Trophoblast cell (in vitro differentiated cells and primary cell): ENCODE measurements at regions not wholly inside any gene's neighbourhood (a gene's known extent, or its start where the extent isn't known, plus 50 kb on each side); places are given as distances from the start of the nearest gene placed in this dataset.

Experiments used
- DNase-seq, 2 donors: peaks; one replicate each; pipeline ENCODE4 v3.0.0-alpha.2; 2016
- H2AFZ ChIP-seq: 2 replicates; pipeline ENCODE4 v1.6.1; 2013; ENCODE audit warnings: low read length, moderate library complexity, mild to moderate bottlenecking; ENCODE audit not compliant: insufficient read depth, poor library complexity
- H2AK5ac ChIP-seq: 2 replicates; pipeline ENCODE4 v1.6.1; 2013; ENCODE audit warnings: mild to moderate bottlenecking, low read length
- H2BK120ac ChIP-seq: 2 replicates; pipeline ENCODE4 v1.6.1; 2013; ENCODE audit warnings: low read length, mild to moderate bottlenecking, moderate library complexity; ENCODE audit not compliant: insufficient read depth, poor library complexity
- H2BK12ac ChIP-seq: 2 replicates; pipeline ENCODE4 v1.6.1; 2013; ENCODE audit warnings: mild to moderate bottlenecking, low read length, moderate library complexity
- H2BK5ac ChIP-seq: 2 replicates; pipeline ENCODE4 v1.6.1; 2013; ENCODE audit warnings: low read length, low read depth, moderate library complexity, mild to moderate bottlenecking; ENCODE audit not compliant: poor library complexity
- H3K14ac ChIP-seq: 2 replicates; pipeline ENCODE4 v1.6.1; 2013; ENCODE audit warnings: mild to moderate bottlenecking, low read length
- H3K18ac ChIP-seq: 2 replicates; pipeline ENCODE4 v1.6.1; 2013; ENCODE audit warnings: mild to moderate bottlenecking, low read length
- H3K23ac ChIP-seq: 2 replicates; pipeline ENCODE4 v1.6.1; 2013; ENCODE audit warnings: low read length
- H3K27ac ChIP-seq: 2 replicates; pipeline ENCODE4 v1.5.1; 2013; ENCODE audit warnings: low read depth, mild to moderate bottlenecking, inconsistent platforms, low read length, moderate library complexity
- H3K27me3 ChIP-seq: 2 replicates; pipeline ENCODE4 v1.6.1; 2013; ENCODE audit warnings: inconsistent platforms, mild to moderate bottlenecking, low read length, moderate library complexity; ENCODE audit not compliant: insufficient read depth
- H3K36me3 ChIP-seq, 2 experiments: 1 replicate in 1 of 2; 2 replicates in 1 of 2; pipeline ENCODE4 v1.6.1; 2013; ENCODE audit warnings: low read length in 2 of 2, mild to moderate bottlenecking in 2 of 2, moderate library complexity in 1 of 2; ENCODE audit not compliant: insufficient read depth in 2 of 2, control insufficient read depth in 1 of 2
- H3K4ac ChIP-seq: 2 replicates; pipeline ENCODE4 v1.6.1; 2013; ENCODE audit warnings: low read depth, mild to moderate bottlenecking, low read length, moderate library complexity
- H3K4me1 ChIP-seq, 2 experiments: 1 replicate in 1 of 2; 2 replicates in 1 of 2; pipeline ENCODE4 v1.6.1; 2013; ENCODE audit warnings: low read length in 2 of 2, mild to moderate bottlenecking in 2 of 2, moderate library complexity in 1 of 2; ENCODE audit not compliant: insufficient read depth in 2 of 2, control insufficient read depth in 1 of 2
- H3K4me2 ChIP-seq: 2 replicates; pipeline ENCODE4 v1.6.1; 2013; ENCODE audit warnings: inconsistent platforms, mild to moderate bottlenecking, low read length, moderate library complexity
- H3K4me3 ChIP-seq: 2 replicates; pipeline ENCODE4 v1.5.1; 2013; ENCODE audit warnings: mild to moderate bottlenecking, low read depth, low read length, inconsistent platforms
- H3K79me1 ChIP-seq: one replicate; pipeline ENCODE4 v1.6.1; 2013; ENCODE audit warnings: low read length
- H3K79me2 ChIP-seq: 2 replicates; pipeline ENCODE4 v1.6.1; 2013; ENCODE audit warnings: low read length, mild to moderate bottlenecking; ENCODE audit not compliant: control insufficient read depth, insufficient read depth, poor library complexity
- H3K9ac ChIP-seq: 2 replicates; pipeline ENCODE4 v1.6.1; 2013; ENCODE audit warnings: mild to moderate bottlenecking, low read length
- H3K9me3 ChIP-seq: 2 replicates; pipeline ENCODE4 v1.6.1; 2013; ENCODE audit warnings: low read depth, mild to moderate bottlenecking, control low read depth, inconsistent platforms, low read length; ENCODE audit not compliant: insufficient read depth
- H4K12ac ChIP-seq: 2 replicates; pipeline ENCODE4 v1.6.1; 2013; ENCODE audit warnings: low read depth, mild to moderate bottlenecking, low read length, moderate library complexity
- H4K8ac ChIP-seq: 2 replicates; pipeline ENCODE4 v1.6.1; 2013; ENCODE audit warnings: low read depth, mild to moderate bottlenecking, low read length, moderate library complexity
- H4K91ac ChIP-seq: one replicate; pipeline ENCODE4 v1.6.1; 2013; ENCODE audit warnings: low read depth, mild to moderate bottlenecking, low read length, moderate library complexity
- WGBS: extraction: QIAGEN DNeasy Blood & Tissue Kit; methylation state at CpG from one replicate; pipeline ENCODE4 v1.1.7; 2013; ENCODE audit warnings: missing lambda C conversion rate; ENCODE audit not compliant: insufficient read length, insufficient coverage; ENCODE audit errors: extremely low coverage; 5-methylcytosine and 5-hydroxymethylcytosine counted together

DNA sequence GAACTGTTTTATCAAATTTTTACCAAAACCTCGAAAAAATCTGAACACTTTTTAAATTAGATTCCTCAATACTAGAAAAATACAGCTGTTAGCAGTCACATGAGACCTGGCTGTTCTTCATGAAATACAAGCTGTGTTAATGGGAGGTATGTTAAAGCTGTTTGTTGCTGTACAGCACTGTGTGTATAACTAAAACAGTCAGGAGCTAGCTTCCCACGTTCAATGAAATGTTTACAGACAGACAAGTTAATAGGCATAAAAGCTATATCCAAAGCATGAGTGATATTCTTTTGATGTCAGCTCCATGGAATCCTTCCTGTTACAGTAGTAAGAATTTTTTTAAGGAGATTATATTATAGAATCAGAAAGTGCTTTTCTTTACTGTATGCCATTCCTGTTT is 223.2 kb upstream of the FOXD3 start:
- WGBS = no CpG with 5 or more reads among the region's 2 CpGs
- Histone ChIP-seq H2BK120ac (no peak overlapping the region), H3K79me2 (no peaks in the 10 kb centered on the region), H3K4me3 (no peak overlapping the region), H4K91ac (no peak overlapping the region), H3K9me3 (no peaks in the 10 kb centered on the region), H4K8ac (no peak overlapping the region), H3K9ac (no peak overlapping the region), H2AK5ac (no peak overlapping the region), H3K4me2 (no peak overlapping the region), H3K14ac (no peak overlapping the region), H3K36me3 (no peaks in the 10 kb centered on the region), H3K4ac (no peak overlapping the region), H3K23ac (no peak overlapping the region), H2BK5ac (no peak overlapping the region), H3K27me3 (no peaks in the 10 kb centered on the region), H2BK12ac (no peak overlapping the region), H3K27ac (no peak overlapping the region), H3K79me1 (no peaks in the 10 kb centered on the region), H3K4me1 (no peaks in the 10 kb centered on the region), H4K12ac (no peak overlapping the region), H2AFZ (no peak overlapping the region), H3K18ac (no peak overlapping the region)
- no peak for DNase-seq

DNA sequence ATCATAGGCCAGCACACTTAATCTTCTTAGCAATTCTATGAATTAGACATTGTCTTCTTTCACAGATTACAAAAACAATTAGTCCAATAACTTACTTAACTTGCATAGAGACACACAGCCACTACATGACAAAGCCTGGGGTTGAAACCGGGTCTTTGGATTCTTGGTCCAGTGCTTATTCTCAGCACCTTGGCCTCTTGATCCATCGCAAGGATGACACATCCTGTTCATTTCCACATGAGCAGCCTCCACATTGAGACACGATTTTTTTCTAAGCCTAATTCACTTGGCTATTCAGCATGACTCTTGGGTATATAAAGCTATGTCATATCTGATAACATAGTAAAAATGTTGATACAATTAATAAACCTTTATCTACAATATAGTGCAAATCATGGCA is 221.0 kb upstream of the FOXD3 start:
- Histone ChIP-seq H2AK5ac (no peak overlapping the region), H3K9me3 (no peaks in the 10 kb centered on the region), H4K8ac (no peak overlapping the region), H3K4me2 (no peak overlapping the region), H3K27ac (no peak overlapping the region), H3K27me3 (no peaks in the 10 kb centered on the region), H3K4me3 (no peak overlapping the region), H2AFZ (no peak overlapping the region), H3K36me3 (no peaks in the 10 kb centered on the region), H3K79me2 (no peaks in the 10 kb centered on the region), H2BK5ac (no peak overlapping the region), H3K4ac (no peak overlapping the region), H3K4me1 (no peaks in the 10 kb centered on the region), H3K18ac (no peak overlapping the region), H2BK120ac (no peak overlapping the region), H2BK12ac (no peak overlapping the region), H3K14ac (no peak overlapping the region), H4K12ac (no peak overlapping the region), H3K23ac (no peak overlapping the region), H4K91ac (no peak overlapping the region), H3K79me1 (no peaks in the 10 kb centered on the region), H3K9ac (no peak overlapping the region)
- no peak for DNase-seq
- no CpG with 5 or more reads among the region's 3 CpGs for WGBS

DNA sequence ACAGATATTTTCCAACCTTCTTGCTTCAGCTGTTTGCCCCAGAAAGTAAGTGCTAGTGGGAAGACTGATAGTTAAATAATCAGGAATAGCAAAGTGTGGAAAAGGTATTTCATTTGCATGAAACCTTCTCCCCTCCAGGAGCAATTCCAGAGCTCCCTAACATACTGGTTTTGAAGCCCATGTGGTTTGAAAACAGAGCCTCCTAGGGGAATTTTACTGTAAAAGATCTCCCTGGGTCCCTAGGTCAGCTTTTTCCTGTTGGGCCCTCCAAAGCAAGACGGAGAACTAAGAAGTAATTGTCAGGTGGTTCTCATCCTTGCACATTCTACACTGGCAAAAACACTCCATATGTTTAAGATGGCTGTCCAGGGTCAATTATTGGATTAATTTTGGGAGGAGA is 218.7 kb upstream of the FOXD3 start:
- Histone ChIP-seq H3K79me2 (no peaks in the 10 kb centered on the region), H2BK120ac (no peak overlapping the region), H3K27ac (no peak overlapping the region), H3K79me1 (no peaks in the 10 kb centered on the region), H3K14ac (no peak overlapping the region), H3K18ac (no peak overlapping the region), H4K91ac (no peak overlapping the region), H2BK5ac (no peak overlapping the region), H2BK12ac (no peak overlapping the region), H3K36me3 (no peaks in the 10 kb centered on the region), H4K8ac (no peak overlapping the region), H4K12ac (no peak overlapping the region), H3K4me2 (no peak overlapping the region), H2AFZ (no peak overlapping the region), H3K4me3 (no peak overlapping the region), H3K9me3 (no peaks in the 10 kb centered on the region), H3K23ac (no peak overlapping the region), H3K27me3 (no peaks in the 10 kb centered on the region), H3K4me1 (no peaks in the 10 kb centered on the region), H3K9ac (no peak overlapping the region), H3K4ac (no peak overlapping the region), H2AK5ac (no peak overlapping the region)
- no peak for DNase-seq
- no CpG with 5 or more reads among the region's 1 CpG for WGBS

GRCh38 chr1:63107066-63107465 is 215.3 kb upstream of the FOXD3 start:
- no CpG with 5 or more reads among the region's 1 CpG for WGBS
- DNase-seq = no peak
- no peak overlapping the region for H3K18ac ChIP-seq

More at GRCh38 chr1:63107066-63107465, 215.3 kb upstream of the FOXD3 start:
- H4K91ac ChIP-seq = no peak overlapping the region
- H3K79me2 ChIP-seq = no peaks in the 10 kb centered on the region
- H4K8ac ChIP-seq = no peak overlapping the region
- H2BK12ac ChIP-seq = no peak overlapping the region
- no peak overlapping the region for H3K4me2 ChIP-seq
- no peaks in the 10 kb centered on the region for H3K27me3 ChIP-seq
- H3K4me3 ChIP-seq = no peak overlapping the region
- no peak overlapping the region for H3K9ac ChIP-seq
- H3K4me1 ChIP-seq = peaks cover 0 to 2% of the 10 kb centered on the region in 2 experiments
- no peak overlapping the region for H3K4ac ChIP-seq
- H2AFZ ChIP-seq = no peak overlapping the region
- H3K79me1 ChIP-seq = no peaks in the 10 kb centered on the region
- no peaks in the 10 kb centered on the region for H3K36me3 ChIP-seq
- H4K12ac ChIP-seq = no peak overlapping the region
- no peak overlapping the region for H2BK120ac ChIP-seq
- H2BK5ac ChIP-seq = no peak overlapping the region
- no peak overlapping the region for H2AK5ac ChIP-seq
- no peak overlapping the region for H3K14ac ChIP-seq
- no peak overlapping the region for H3K23ac ChIP-seq
- no peaks in the 10 kb centered on the region for H3K9me3 ChIP-seq
- H3K27ac ChIP-seq = no peak overlapping the region
